HG03442 (cell line): ENCODE measurements at regions not wholly inside any gene's neighbourhood (a gene's known extent, or its start where the extent isn't known, plus 50 kb on each side); places are given as distances from the start of the nearest gene placed in this dataset.

Source experiments
- ATAC-seq: cut with Tn5 transposase; IDR thresholded peaks from one replicate; pipeline ENCODE4 v1.9.1; 2021; ENCODE audit warnings: mild to moderate bottlenecking, moderate library complexity; ENCODE audit not compliant: unreplicated experiment

- ATAC-seq, result no peak
Observed at GRCh38 chr7:15938115-15938514, 251.6 kb upstream of the MEOX2 start.

GRCh38 chr7:15937571-15937970 lies 251.1 kb upstream of the MEOX2 start:
- ATAC-seq, result no peak

GRCh38 chr7:15936991-15937390 lies 250.5 kb upstream of the MEOX2 start:
- ATAC-seq, result no peak

- no peak for ATAC-seq
Observed at GRCh38 chr7:15932318-15932717, 245.8 kb upstream of the MEOX2 start.

DNA sequence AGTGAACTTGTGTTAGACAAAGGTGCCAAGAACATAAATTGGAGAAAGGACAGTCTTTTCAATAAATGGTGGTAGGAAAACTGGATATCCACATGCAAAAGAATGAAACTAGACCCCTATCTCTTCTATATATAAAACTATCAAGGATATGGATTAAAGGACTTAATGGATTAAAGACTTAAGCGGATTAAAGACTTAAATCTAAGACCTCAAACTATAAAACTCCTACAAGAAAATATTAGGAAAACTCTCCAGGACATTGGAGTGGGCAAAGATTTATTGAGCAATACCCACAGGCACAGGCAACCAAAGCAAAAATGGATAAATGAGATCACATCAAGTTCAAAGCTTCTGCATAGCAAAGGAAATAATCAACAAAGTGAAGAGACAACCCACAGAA lies 242.9 kb upstream of the MEOX2 start:
- no peak for ATAC-seq

GRCh38 chr7:15925608-15926007 lies 239.1 kb upstream of the MEOX2 start:
- ATAC-seq, result peak; percentile 59

GRCh38 chr7:15924910-15925309 lies 238.4 kb upstream of the MEOX2 start:
- no peak for ATAC-seq

DNA sequence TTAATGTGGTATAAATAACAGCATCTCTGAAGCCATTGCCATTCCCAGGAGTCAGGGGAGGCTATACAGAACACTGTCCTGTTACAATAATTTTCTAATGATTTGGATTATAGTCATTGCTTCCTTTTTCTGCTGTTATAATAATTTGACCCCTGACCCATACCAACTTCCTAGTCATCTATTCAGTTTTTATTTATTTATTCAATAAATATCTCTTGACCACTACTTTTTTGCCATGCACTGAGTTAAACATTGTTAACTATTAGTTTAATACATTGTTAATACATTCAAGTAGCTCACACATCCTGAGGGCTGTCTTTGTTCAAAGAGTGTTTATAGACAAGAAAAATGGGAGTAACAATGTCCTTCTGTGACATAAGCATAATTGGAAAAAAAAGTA lies 235.5 kb upstream of the MEOX2 start:
- ATAC-seq, result no peak

DNA sequence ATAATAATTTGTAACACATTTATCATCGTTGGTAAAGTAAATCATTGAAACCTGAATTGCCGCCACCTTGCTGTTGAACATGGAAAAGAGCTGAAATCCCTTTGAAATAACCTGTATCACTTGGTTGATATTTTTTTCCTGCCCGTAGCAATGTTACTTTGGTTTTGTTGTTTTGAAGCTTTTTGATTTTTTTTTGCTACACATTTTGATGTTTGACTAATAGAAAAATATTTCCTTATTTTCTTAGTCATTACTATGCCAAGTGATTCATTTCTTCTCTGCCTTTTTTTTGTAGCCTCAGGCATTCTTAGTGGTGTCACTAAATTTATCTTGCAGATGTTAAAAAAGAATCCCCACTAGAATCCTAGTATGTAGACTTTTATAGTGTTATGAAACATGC lies 235.1 kb upstream of the MEOX2 start:
- no peak for ATAC-seq

- ATAC-seq, result no peak
Observed at GRCh38 chr7:15920953-15921352, 234.5 kb upstream of the MEOX2 start.

DNA sequence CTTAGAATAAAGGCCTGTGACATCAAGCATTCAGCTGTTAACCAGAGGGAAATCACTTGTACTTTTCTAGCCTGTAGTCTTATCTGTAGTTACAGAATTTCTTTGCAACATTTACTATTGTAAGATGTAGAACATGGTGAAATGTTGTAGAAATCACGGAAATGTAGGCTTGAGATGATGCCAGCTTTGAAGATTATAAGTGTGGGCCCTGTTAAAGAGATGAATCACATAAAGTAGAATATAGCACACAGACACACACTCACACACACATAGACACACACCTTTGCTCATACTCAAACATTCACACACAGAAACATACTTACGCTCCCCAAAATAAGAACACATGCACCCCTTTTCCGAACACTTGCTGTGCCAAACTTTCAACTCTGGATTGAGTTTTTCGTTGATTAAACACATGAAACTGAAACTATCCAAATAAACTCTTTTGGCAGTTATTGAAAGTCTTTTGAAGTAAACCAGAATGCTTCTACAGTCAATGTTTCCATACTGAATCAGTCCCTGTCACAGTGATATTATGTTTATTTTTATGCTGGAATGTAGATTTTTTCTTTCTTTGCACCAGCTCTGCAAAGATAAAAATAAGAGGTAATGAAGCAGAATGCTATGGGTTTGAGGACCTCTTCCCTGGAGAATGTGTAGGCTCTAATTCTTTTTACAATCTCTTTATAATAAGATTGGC lies 230.3 kb upstream of the MEOX2 start:
- no peak for ATAC-seq

DNA sequence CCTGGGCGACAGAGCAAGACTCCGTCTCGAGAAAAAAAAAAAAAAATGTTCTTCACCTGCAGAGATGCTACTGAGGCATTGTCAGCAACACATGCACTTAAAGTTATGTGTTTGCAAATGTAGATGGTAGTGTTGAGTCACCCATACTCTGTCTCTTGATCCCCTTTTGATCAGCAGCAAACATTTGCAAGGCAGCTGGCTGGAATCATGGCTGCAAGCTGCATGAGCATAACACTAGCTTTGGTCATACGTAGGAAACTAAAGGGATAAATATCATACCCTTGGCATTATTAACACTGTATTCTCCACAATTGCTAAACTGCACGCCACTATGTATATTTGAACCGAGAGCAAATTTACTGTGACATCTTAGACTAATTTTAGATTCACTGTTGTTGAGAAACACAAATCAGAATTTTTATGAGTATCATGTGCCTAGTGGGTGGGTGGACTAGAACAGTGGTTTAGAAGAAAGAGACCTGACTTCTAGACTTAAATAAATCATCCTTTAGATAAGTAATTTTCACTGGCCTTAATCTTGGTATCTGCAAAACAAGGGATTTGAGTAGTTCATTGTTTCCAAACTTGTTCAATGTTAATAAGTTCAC lies 229.3 kb upstream of the MEOX2 start:
- no peak for ATAC-seq

- no peak for ATAC-seq
Observed at GRCh38 chr7:15914611-15915010, 228.1 kb upstream of the MEOX2 start.

DNA sequence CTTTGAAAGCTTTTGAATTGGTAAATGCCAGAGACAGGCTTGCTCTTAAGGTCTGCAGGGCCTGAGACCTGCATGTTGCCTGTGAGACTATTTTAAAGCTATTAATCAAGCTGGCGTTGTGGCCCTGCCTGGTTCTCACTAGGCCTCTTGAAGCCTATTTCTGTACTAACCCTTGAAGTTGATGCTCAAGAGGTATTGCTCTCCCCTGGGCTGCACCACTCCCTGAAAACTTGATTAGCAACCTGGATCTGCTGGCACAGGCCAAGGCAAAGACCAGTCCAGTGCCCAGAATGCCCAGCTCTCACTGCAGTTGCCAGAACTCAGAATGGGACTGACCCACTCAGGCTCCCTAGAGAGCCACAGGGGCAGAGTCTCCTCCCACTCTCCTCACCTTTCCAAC lies 220.0 kb upstream of the MEOX2 start:
- ATAC-seq, result no peak

DNA sequence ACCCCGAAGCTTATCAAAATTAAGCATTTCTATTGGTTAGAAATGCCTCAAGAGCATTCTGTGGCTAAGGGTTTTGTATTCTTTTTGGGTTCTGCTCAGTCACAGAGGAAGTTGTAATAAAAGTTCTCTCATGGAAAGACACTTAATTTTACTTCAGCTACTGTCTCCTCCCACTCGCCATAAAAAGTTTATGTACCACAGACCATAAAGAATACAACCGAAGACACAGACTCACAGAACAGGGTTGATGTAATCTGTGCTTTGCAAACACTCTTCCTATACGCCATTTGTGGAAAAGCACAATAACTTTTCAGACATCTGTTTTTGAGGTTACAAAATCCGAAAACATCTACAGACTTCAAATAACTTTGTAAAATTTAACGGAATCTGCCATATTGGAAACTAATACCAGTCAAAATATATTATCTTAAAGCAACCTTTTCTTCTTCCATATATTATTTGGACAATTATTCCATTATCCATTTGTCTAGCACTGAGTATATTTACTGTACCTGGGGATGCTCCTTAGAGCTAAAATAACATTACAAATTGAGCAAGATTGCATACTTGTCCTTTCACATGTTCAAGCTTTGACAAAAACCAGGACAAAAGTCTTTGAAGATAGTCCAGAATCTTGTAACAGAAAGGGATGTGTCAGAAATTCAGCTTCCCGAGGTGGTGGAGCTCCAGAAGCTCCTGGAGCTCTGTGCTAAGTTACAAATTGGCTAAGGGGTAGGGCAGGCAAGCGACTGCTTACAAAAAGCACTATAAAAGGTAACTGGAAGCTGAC lies 219.0 kb upstream of the MEOX2 start:
- ATAC-seq, result no peak

DNA sequence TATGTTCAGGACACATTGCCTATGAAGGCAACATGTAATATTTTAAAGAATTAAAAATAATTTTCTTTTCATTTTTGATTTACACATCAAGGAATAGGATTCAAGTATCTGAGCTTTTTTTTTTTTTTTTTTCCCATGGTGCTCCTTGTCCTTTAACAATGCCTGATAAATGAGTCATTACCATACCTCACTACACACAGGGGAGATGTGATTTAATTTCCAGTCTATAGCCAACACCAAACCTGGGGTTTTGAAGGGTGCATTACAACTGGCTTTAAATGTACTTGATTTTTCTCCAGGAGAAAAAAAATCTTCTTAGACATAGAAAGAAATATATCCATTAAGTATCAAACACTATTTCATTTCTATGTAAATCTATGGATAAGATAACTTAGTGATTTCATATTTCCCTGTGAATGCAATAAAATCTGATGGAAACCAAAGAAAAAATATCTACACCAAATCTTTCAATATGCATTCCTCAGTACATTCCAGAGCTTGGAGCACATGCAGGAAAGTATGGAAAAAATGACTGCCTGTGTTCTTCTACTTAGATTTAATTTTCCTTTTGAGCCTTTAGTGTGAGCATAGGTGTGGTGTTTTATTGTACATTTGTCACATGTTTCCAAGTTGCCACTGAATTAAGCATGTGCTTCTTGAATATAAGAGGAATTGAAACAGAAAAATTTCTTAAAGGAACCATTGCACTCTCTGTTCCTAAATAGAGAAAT lies 204.8 kb upstream of the MEOX2 start:
- no peak for ATAC-seq

- ATAC-seq, result no peak
Observed at GRCh38 chr7:15889507-15889906, 203.0 kb upstream of the MEOX2 start.

GRCh38 chr7:15888090-15888489 lies 201.6 kb upstream of the MEOX2 start:
- no peak for ATAC-seq

DNA sequence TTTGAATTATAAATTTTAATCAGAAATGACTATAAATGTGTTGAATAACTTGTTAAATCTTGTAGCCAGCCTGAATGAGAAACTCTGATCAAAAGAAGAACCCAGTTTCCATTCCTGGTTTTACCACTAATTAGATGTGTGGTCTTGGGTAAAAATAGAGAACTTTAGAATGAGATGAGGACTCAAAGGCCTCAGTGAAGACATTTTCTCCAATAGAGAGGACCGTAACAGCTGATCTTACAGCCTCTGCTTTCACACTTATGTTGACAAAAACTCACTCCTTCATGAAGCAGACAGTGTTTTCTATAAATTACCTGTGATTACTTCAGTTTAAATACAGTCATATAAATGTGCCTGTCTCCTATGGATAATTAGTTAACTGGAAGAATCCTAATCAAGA lies 200.1 kb upstream of the MEOX2 start:
- ATAC-seq, result no peak

DNA sequence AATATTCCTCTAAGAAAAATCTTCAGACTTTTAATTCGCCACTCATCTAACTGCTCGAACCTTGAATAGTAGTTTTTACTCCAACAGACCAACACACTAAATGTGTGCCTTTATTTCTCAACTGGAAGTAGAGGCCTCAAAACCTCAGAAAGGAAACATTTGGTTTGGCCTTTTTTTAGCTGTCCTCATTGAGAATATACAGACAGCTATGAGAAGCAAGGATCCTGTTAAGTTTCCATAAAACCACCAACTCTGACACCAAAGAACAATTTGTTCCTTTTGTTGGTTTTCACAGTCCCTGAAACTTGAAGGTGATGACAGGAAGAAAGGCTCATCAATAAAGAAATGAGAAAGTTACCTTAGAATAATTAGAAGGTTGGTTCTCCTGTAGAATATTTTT lies 199.2 kb upstream of the MEOX2 start:
- no peak for ATAC-seq

DNA sequence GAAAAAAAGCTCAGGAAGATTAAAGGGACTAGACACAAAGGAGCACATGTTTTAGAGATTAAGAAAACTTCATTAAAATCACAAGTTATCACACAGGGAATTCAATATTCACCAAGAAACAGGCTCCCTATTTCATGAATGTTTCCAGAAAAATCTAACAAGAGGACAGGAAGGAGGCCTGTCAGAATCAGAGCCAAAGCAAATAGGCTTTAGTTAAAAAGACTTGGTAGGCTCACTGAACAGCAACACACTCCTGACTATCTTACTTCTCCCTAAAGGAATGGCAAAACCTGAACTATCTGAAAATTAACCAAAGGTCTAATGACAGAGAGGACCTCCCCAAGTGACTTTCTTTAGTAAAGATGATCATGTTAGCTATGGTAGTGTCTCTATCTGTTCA lies 188.3 kb upstream of the MEOX2 start:
- ATAC-seq, result no peak

DNA sequence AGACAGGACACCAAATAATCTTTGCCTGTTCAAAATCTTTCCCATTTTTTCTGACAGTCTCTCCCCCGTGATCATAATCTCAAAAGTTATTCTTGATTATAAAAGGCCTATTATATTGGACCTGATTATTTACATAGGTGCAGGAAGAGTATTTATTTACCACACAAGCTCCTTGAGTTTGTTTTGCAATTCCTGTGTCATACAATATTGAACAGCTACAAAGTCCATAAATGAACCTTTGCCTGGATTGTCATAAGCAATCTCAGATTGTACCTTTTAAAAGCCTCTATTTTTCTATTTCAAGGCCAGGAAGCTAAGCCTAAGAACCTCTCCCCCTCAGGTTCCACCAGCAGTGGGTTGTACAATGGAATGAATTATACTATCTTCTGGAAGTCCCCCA lies 183.9 kb upstream of the MEOX2 start:
- no peak for ATAC-seq
